ENCODE measurements at regions not wholly inside any gene's neighbourhood (a gene's known extent, or its start where the extent isn't known, plus 50 kb on each side); places are given as distances from the start of the nearest gene placed in this dataset.

GRCh38 chr20:57806975-57807374, 97.2 kb upstream of the PMEPA1 start:
- H3K79me1 ChIP-seq (ENCODE audit: insufficient read depth, low read depth, low read length, poor library complexity, severe bottlenecking) = no peaks in the 10 kb centered on the region
- H3K27ac ChIP-seq (ENCODE audit: insufficient read length, low read depth, low read length) = no peak overlapping the region
- H3K23me2 ChIP-seq (ENCODE audit: insufficient read length, low read depth, low read length, poor library complexity, severe bottlenecking) = no peaks in the 10 kb centered on the region
- no peak overlapping the region for H4K5ac ChIP-seq (ENCODE audit: insufficient read length, low read depth, low read length)
- H3K9me3 ChIP-seq (ENCODE audit: control insufficient read depth, low read depth, low read length) = no peaks in the 10 kb centered on the region
- no peak overlapping the region for H2BK20ac ChIP-seq (ENCODE audit: low read depth, low read length, poor library complexity, severe bottlenecking)
- Mint-ChIP-seq H3K9me3 (no peaks in the 10 kb centered on the region; a peak in 2 of 5 replicates), H3K4me1 (peaks cover 19 to 28% of the 10 kb centered on the region in 2 experiments), H3K4me3 (no peak overlapping the region), H3K27me3 (ENCODE audit: low read depth) (peaks cover 4% of the 10 kb centered on the region), H3K36me3 (ENCODE audit: insufficient read depth in 1 of 3, low read depth in 3 of 3) (no peaks in the 10 kb centered on the region), H3K27ac (peak overlapping the region in 1 of 3 experiments; percentile 49; a peak in 1 of 7 replicates)
- no peak overlapping the region for H2AFZ ChIP-seq (ENCODE audit: low read length)
- no peak overlapping the region for H2BK15ac ChIP-seq (ENCODE audit: low read depth, low read length)
- no peak overlapping the region for H3K56ac ChIP-seq (ENCODE audit: insufficient read length, low read depth, low read length)
- H3K18ac ChIP-seq (ENCODE audit: insufficient read length, low read depth, low read length) = no peak overlapping the region
- no peak overlapping the region for H2BK120ac ChIP-seq (ENCODE audit: low read depth, low read length, poor library complexity, severe bottlenecking)
- H3K4ac ChIP-seq (ENCODE audit: low read depth, low read length) = no peak overlapping the region
- H3K14ac ChIP-seq (ENCODE audit: insufficient read depth, low read length) = no peak overlapping the region
- WGBS (ENCODE audit: extremely low coverage, insufficient read length, low lambda C conversion rate) = no CpG with 5 or more reads among the region's 4 CpGs
- no peak overlapping the region for H2AK5ac ChIP-seq (ENCODE audit: insufficient read length, low read length)
- H3K79me2 ChIP-seq (ENCODE audit: insufficient read depth, low read length) = no peaks in the 10 kb centered on the region
- H4K91ac ChIP-seq (ENCODE audit: insufficient read length, low read depth, low read length) = no peak overlapping the region
- no peak overlapping the region for H3K23ac ChIP-seq (ENCODE audit: insufficient read length, low read depth, low read length)
- no peak overlapping the region for H4K8ac ChIP-seq (replicated peaks; ENCODE audit: insufficient read length, low read depth, low read length)
- H4K20me1 ChIP-seq (ENCODE audit: control insufficient read depth, insufficient read depth, insufficient read length) = no peaks in the 10 kb centered on the region
- no peak overlapping the region for H3T11ph ChIP-seq (ENCODE audit: low read length)
- H2BK5ac ChIP-seq (ENCODE audit: insufficient read length, low read length) = no peak overlapping the region
- no peaks in the 10 kb centered on the region for H3K4me1 ChIP-seq (ENCODE audit: insufficient read depth, low read length)
- no peak overlapping the region for H3K9ac ChIP-seq (ENCODE audit: extremely low read depth, insufficient read length, low read length)
- no peaks in the 10 kb centered on the region for H3K27me3 ChIP-seq (ENCODE audit: insufficient read depth, low read length)
- no peak for TF ChIP-seq CTCF (conservative IDR thresholded peaks at IDR 0.05)
- no peak overlapping the region for H3K4me2 ChIP-seq (ENCODE audit: insufficient read depth, insufficient read length, low read length)
- DNase-seq = no peak
- no peak overlapping the region for H2BK12ac ChIP-seq (ENCODE audit: insufficient read length, low read depth, low read length)
